Epithelial cell of proximal tubule (primary cell): ENCODE measurements at regions not wholly inside any gene's neighbourhood (a gene's known extent, or its start where the extent isn't known, plus 50 kb on each side); places are given as distances from the start of the nearest gene placed in this dataset.

ENCODE experiments used
- DNase-seq: peaks from one replicate; pipeline ENCODE4 v3.0.0-alpha.2; 2011; ENCODE audit warnings: low read depth
- H3K4me3 ChIP-seq: 2 replicates; pipeline ENCODE4 v1.5.1; 2011; ENCODE audit warnings: low read depth, mild to moderate bottlenecking, low read length
- CTCF ChIP-seq: conservative IDR thresholded peaks from 2 replicates; pipeline ENCODE4 v1.5.1; 2012; ENCODE audit warnings: low read depth, mild to moderate bottlenecking, low read length

DNA sequence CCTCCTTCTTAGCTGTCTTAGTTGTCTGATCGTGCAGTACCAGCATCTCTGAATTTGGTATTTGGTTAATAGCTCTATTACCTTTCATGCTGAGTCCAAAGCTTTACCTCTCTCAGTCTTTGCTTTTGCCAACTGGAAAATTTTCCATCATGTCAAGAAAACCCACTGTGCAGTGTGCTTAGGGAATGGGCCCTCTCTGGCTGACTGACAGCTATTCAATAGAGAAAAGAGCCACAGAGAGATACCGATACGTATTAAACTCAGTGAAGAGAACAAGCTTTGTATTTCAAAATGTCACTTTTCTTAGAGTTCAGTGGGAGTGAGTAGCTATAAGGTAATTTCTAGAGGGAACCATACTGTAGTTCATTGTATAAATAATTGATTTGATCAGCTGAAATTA is 1507.1 kb downstream of the C4orf33 start:
- no peak overlapping the region for H3K4me3 ChIP-seq
- TF ChIP-seq CTCF = no peak
- DNase-seq = no peak

DNA sequence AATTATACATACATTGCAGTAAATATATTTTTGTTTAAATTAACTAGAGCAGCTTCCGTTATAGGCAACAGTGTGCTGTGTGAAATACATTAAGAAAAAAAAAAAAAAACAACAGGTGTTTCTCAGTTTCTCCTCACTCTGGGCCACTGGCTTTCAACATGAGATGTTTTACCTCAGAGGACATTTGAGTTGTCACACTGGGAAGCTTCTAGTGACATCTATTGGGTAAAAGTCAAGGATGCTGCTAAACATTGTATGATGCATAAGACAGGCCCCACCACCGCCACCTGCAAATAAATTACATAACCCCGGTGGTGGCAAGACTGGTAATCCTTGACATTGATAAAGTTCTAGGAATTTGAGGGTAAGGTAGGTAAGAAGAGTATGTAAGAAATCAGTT is 1512.2 kb downstream of the C4orf33 start:
- TF ChIP-seq CTCF = no peak
- DNase-seq = no peak
- H3K4me3 ChIP-seq = no peak overlapping the region

DNA sequence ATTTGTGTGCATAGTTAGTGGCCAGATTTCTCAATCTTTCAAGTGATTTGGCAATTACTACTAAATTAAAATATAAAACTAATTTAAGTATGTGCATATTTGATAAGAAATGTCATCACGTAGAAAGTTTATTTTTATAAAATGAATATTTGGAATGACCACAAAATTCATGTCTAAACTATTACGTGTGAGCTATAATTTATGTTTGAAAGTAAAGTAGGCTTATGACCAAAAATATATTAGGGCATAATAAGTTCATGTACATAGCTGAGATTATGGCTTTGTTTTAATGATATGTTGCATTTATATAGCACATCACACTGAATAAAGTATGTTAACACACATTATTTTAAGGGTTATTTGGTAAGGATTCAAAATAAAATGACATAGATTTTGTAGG is 1532.6 kb downstream of the C4orf33 start:
- H3K4me3 ChIP-seq = no peak overlapping the region
- no peak for TF ChIP-seq CTCF
- no peak for DNase-seq

DNA sequence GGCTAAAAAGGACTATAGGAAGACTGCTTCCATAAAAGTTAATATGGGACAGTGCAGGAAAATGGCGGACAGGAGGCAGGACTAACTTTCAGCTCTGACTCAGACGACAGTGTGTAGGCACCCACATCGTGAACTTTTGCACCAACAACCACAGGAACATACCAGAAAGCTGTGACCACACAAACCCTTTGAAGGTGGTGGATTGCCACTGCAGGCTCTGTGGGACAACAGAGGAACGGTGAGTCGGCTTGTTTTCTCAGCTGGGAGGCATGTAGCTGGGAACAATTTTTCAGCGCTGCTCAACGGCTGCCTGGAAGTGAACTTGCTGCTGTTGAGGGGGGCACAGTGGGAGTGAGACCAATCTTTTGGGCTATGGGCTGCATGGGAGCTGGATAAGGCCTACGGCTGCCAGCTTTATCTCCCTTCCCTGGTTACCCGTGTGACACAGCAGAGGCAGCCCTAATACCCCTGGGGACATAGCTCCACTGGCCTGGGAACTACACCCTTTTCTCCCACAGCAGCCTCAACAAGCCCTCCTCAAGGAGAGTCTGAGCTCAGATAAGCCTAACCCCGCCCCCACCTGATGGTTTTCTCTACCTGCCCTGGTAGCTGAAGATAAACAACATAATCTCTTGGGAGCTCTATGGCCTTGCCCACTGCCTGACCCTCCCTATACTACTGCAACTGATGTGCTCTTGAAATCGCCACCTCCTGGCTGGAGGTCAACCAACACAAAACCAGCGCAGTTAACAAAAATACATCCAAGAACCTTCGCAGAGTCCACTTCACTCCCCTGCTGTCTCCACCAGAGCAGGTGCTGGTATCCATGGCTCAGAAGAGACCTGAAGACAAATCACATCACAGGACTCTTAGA is 1537.0 kb downstream of the C4orf33 start:
- no peak for DNase-seq

GRCh38 chr4:130636486-130636885 is 1540.5 kb downstream of the C4orf33 start:
- H3K4me3 ChIP-seq = no peak overlapping the region
- TF ChIP-seq CTCF = no peak
- no peak for DNase-seq

More for the DNA sequence above, 1537.0 kb downstream of the C4orf33 start:
- no peak overlapping the region for H3K4me3 ChIP-seq
- TF ChIP-seq CTCF = no peak

DNA sequence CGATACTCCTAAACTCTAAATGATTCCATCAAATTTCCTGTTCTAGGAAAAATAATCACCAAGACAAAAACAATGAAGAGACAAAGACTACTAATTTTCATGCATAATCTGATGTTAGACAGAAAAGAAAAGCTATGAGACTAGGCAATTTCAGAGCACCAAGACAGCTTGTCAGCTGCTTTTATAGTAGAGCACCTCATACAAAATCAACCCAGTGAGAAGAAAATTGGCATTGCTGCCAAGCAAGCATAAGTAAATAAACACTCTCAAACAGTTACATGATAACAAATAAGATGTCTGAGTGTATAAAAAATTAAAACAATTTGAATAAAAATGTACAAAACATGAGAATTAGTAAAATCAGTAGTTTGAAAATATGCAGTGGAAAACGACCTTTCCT is 1544.6 kb downstream of the C4orf33 start:
- H3K4me3 ChIP-seq = no peak overlapping the region
- TF ChIP-seq CTCF = no peak
- no peak for DNase-seq

GRCh38 chr4:130646886-130647285 is 1550.9 kb downstream of the C4orf33 start:
- no peak overlapping the region for H3K4me3 ChIP-seq
- no peak for TF ChIP-seq CTCF
- no peak for DNase-seq
